Astrocyte (in vitro differentiated cells and primary cell): ENCODE measurements at regions not wholly inside any gene's neighbourhood (a gene's known extent, or its start where the extent isn't known, plus 50 kb on each side); places are given as distances from the start of the nearest gene placed in this dataset.

Experiments
- DNase-seq: peaks from one replicate; pipeline ENCODE4 v3.0.0-alpha.2; 2010; ENCODE audit warnings: low read depth
- FAIRE-seq: peaks from 2 replicates; lab custom pipeline; 2011; peaks lifted over from hg19 to GRCh38; lab: Jason Lieb, UNC
- H2AFZ ChIP-seq: 2 replicates; pipeline ENCODE4 v1.6.0; 2012; ENCODE audit warnings: low read depth, low read length, inconsistent platforms
- H3K27ac ChIP-seq: 2 replicates; pipeline ENCODE4 v1.5.1; 2011; ENCODE audit warnings: low read depth, low read length, inconsistent platforms
- H3K27me3 ChIP-seq: 2 replicates; pipeline ENCODE4 v1.6.0; 2011; ENCODE audit warnings: low read length, inconsistent platforms; ENCODE audit not compliant: insufficient read depth
- H3K36me3 ChIP-seq: 2 replicates; pipeline ENCODE4 v1.5.1; 2011; ENCODE audit warnings: low read length, inconsistent platforms; ENCODE audit not compliant: insufficient read depth
- H3K4me1 ChIP-seq: 2 replicates; pipeline ENCODE4 v1.5.1; 2011; ENCODE audit warnings: low read length, inconsistent platforms; ENCODE audit not compliant: insufficient read depth
- H3K4me2 ChIP-seq: 2 replicates; pipeline ENCODE4 v1.6.0; 2012; ENCODE audit warnings: low read length, inconsistent platforms
- H3K4me3 ChIP-seq: 2 replicates; pipeline ENCODE4 v1.5.1; 2011; ENCODE audit warnings: low read depth, mild to moderate bottlenecking, low read length, inconsistent platforms; ENCODE audit not compliant: insufficient read depth
- H3K79me2 ChIP-seq: 2 replicates; pipeline ENCODE4 v1.6.0; 2012; ENCODE audit warnings: mild to moderate bottlenecking, low read length, inconsistent platforms; ENCODE audit not compliant: insufficient read depth
- H3K9ac ChIP-seq: 2 replicates; pipeline ENCODE4 v1.6.0; 2012; ENCODE audit warnings: mild to moderate bottlenecking, low read length, inconsistent platforms
- H3K9me3 ChIP-seq: 2 replicates; pipeline ENCODE4 v1.5.1; 2012; ENCODE audit warnings: low read depth, mild to moderate bottlenecking, low read length, inconsistent platforms; ENCODE audit not compliant: insufficient read depth
- H4K20me1 ChIP-seq: 2 replicates; pipeline ENCODE4 v1.6.0; 2012; ENCODE audit warnings: low read length, inconsistent platforms; ENCODE audit not compliant: insufficient read depth
- H3K27ac Mint-ChIP-seq: one replicate; pipeline ENCODE4 v1.8.0; 2021; ENCODE audit warnings: mild to moderate bottlenecking, mixed read lengths; ENCODE audit not compliant: unreplicated experiment
- H3K27me3 Mint-ChIP-seq: one replicate; pipeline ENCODE4 v1.8.0; 2021; ENCODE audit warnings: low read depth, mixed read lengths; ENCODE audit not compliant: unreplicated experiment
- H3K36me3 Mint-ChIP-seq: one replicate; pipeline ENCODE4 v1.8.0; 2021; ENCODE audit warnings: low read depth, mixed read lengths; ENCODE audit not compliant: unreplicated experiment
- H3K4me1 Mint-ChIP-seq: one replicate; pipeline ENCODE4 v1.8.0; 2021; ENCODE audit warnings: low read depth, mixed read lengths; ENCODE audit not compliant: unreplicated experiment
- H3K4me3 Mint-ChIP-seq: one replicate; pipeline ENCODE4 v1.8.0; 2021; ENCODE audit warnings: mild to moderate bottlenecking, moderate library complexity, mixed read lengths; ENCODE audit not compliant: unreplicated experiment
- H3K9me3 Mint-ChIP-seq: one replicate; pipeline ENCODE4 v1.8.0; 2021; ENCODE audit warnings: mild to moderate bottlenecking, mixed read lengths; ENCODE audit not compliant: unreplicated experiment
- CTCF ChIP-seq: IDR thresholded peaks from 2 replicates; pipeline ENCODE4 v1.5.1; 2011; ENCODE audit warnings: low read depth, mild to moderate bottlenecking, inconsistent platforms, low read length, moderate library complexity; ENCODE audit not compliant: insufficient read depth
- EZH2 ChIP-seq: IDR thresholded peaks from 2 replicates; pipeline ENCODE4 v1.6.1; 2012; ENCODE audit warnings: mild to moderate bottlenecking, low read length, inconsistent platforms; ENCODE audit not compliant: insufficient read depth

DNA sequence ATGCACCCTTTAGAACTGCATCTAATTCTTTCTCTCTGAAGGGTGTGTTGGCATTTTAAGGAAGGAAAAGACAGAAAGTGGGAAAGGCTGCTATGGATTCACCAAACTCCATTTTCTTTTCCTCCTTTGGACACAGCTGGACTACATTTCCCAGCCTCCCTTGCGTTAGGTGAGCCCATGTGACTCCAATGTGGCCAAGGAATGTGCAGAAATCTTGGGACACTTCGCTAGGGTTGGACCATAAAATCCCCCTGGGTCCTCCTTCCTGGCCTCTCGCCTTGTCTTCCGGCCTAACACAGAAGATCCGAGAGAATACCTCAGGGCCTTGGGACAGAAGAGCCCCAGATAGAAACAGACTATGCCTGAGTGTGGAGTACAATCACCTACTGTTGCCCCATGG lies 56.3 kb downstream of the ABCC12 start:
- H2AFZ ChIP-seq: no peak overlapping the region

GRCh38 chr16:48098472-48098871 lies 57.3 kb downstream of the ABCC12 start:
- peaks cover 18% of the 10 kb centered on the region for H3K27me3 Mint-ChIP-seq
- H3K4me3 Mint-ChIP-seq: no peak overlapping the region
- peaks cover 6% of the 10 kb centered on the region for H3K4me1 Mint-ChIP-seq
- Histone ChIP-seq H4K20me1 (no peaks in the 10 kb centered on the region), H3K27ac (no peak overlapping the region), H2AFZ (no peak overlapping the region), H3K79me2 (no peaks in the 10 kb centered on the region), H3K27me3 (peaks cover 4% of the 10 kb centered on the region), H3K4me1 (peaks cover 2% of the 10 kb centered on the region), H3K36me3 (no peaks in the 10 kb centered on the region), H3K9me3 (no peaks in the 10 kb centered on the region), H3K9ac (no peak overlapping the region), H3K4me3 (no peak overlapping the region), H3K4me2 (no peak overlapping the region)
- H3K36me3 Mint-ChIP-seq: no peaks in the 10 kb centered on the region
- peak; percentile 41 for DNase-seq
- no peak for TF ChIP-seq EZH2
- no peak for TF ChIP-seq CTCF
- no peak overlapping the region for H3K27ac Mint-ChIP-seq
- no peaks in the 10 kb centered on the region for H3K9me3 Mint-ChIP-seq
- no peak for FAIRE-seq

More for the DNA sequence above, 56.3 kb downstream of the ABCC12 start:
- Histone ChIP-seq H4K20me1 (no peaks in the 10 kb centered on the region), H3K9ac (no peak overlapping the region), H3K36me3 (no peaks in the 10 kb centered on the region), H3K9me3 (no peaks in the 10 kb centered on the region), H3K27me3 (peaks cover 2% of the 10 kb centered on the region), H3K4me3 (no peak overlapping the region), H3K4me1 (peaks cover 2% of the 10 kb centered on the region), H3K4me2 (no peak overlapping the region), H3K27ac (no peak overlapping the region), H3K79me2 (no peaks in the 10 kb centered on the region)
- TF ChIP-seq EZH2 (no peak), CTCF (no peak)
- H3K27me3 Mint-ChIP-seq: peaks cover 18% of the 10 kb centered on the region
- no peak overlapping the region for H3K27ac Mint-ChIP-seq
- no peak for FAIRE-seq
- DNase-seq: no peak
- H3K36me3 Mint-ChIP-seq: no peaks in the 10 kb centered on the region
- H3K9me3 Mint-ChIP-seq: no peaks in the 10 kb centered on the region
- H3K4me1 Mint-ChIP-seq: peaks cover 6% of the 10 kb centered on the region
- H3K4me3 Mint-ChIP-seq: no peak overlapping the region

DNA sequence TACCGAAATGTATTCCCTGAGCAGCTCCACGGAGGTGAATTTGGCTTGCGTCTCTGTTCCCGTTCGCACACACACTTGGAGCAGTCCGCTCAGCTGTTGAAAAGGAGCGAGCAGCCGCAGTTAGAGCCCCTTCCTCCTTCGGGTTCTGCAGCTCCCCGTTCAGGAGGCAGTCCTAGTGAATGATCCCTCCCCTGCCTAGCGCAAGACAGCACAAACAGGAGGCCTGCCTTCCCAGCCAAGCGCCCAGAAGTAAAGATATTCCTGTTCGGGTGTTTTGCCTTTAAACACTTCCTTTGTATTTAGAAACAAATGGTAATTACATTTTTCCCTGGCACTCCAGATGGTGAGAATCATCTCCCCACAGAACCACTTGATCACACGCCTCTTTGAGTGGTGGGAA lies 64.7 kb downstream of the ABCC12 start:
- Mint-ChIP-seq H3K9me3 (peaks cover 6% of the 10 kb centered on the region), H3K27me3 (peaks cover 42% of the 10 kb centered on the region), H3K27ac (no peak overlapping the region), H3K4me3 (no peak overlapping the region), H3K4me1 (no peaks in the 10 kb centered on the region), H3K36me3 (peaks cover 4% of the 10 kb centered on the region)
- no peak overlapping the region for H3K9ac ChIP-seq
- H4K20me1 ChIP-seq: no peaks in the 10 kb centered on the region
- TF ChIP-seq CTCF: no peak
- no peak for TF ChIP-seq EZH2
- DNase-seq (no peak), FAIRE-seq (no peak)
- H3K79me2 ChIP-seq: no peaks in the 10 kb centered on the region
- H3K9me3 ChIP-seq: no peaks in the 10 kb centered on the region
- H3K36me3 ChIP-seq: no peaks in the 10 kb centered on the region
- H3K4me2 ChIP-seq: no peak overlapping the region
- peaks cover 4% of the 10 kb centered on the region for H3K27me3 ChIP-seq
- H2AFZ ChIP-seq: no peak overlapping the region
- no peak overlapping the region for H3K27ac ChIP-seq
- H3K4me1 ChIP-seq: no peaks in the 10 kb centered on the region
- H3K4me3 ChIP-seq: no peak overlapping the region
